Neural cell (in vitro differentiated cells): ENCODE measurements at regions not wholly inside any gene's neighbourhood (a gene's known extent, or its start where the extent isn't known, plus 50 kb on each side); places are given as distances from the start of the nearest gene placed in this dataset.
A peak's percentile ranks its signal among the peaks of the same experiment; 100 is the strongest.

Experiments
- H2AFZ ChIP-seq: fragments of 200-600, 300-800 bp; sonication (generic), shearing (Covaris generic); 2 replicates; pipeline ENCODE4 v1.6.0; 2014; ENCODE audit warnings: low read depth, mild to moderate bottlenecking, antibody characterized with exemption, low read length, moderate library complexity
- H3F3A ChIP-seq: fragments of 200-600 bp; shearing (Covaris generic); 2 replicates; pipeline ENCODE4 v1.6.1; 2016; ENCODE audit warnings: mild to moderate bottlenecking, moderate library complexity, mixed read lengths, antibody characterized with exemption, low read length; ENCODE audit not compliant: insufficient read depth, poor library complexity, severe bottlenecking
- H3K27ac ChIP-seq: fragments of 200-600, 300-800 bp; sonication (generic), shearing (Covaris generic); 2 replicates; pipeline ENCODE4 v1.5.1; 2014; ENCODE audit warnings: mild to moderate bottlenecking, low read length, moderate library complexity
- H3K27me3 ChIP-seq: fragments of 300-800, 200-600 bp; sonication (generic), shearing (Covaris generic); 2 replicates; pipeline ENCODE4 v1.6.0; 2014; ENCODE audit warnings: mild to moderate bottlenecking, low read depth, low read length, moderate library complexity; ENCODE audit not compliant: insufficient read depth
- H3K36me3 ChIP-seq: fragments of 300-800, 200-600 bp; sonication (generic), shearing (Covaris generic); 2 replicates; pipeline ENCODE4 v1.5.1; 2014; ENCODE audit warnings: mild to moderate bottlenecking, antibody characterized with exemption, low read length, moderate library complexity; ENCODE audit not compliant: insufficient read depth
- H3K4me2 ChIP-seq: fragments of 300-800, 200-600 bp; sonication (generic), shearing (Covaris generic); 2 replicates; pipeline ENCODE4 v1.6.0; 2014; ENCODE audit warnings: mild to moderate bottlenecking, low read length
- H3K4me3 ChIP-seq: fragments of 300-800, 200-600 bp; sonication (generic), shearing (Covaris generic); 2 replicates; pipeline ENCODE4 v1.5.1; 2014; ENCODE audit warnings: mild to moderate bottlenecking, low read length, moderate library complexity
- H3K79me2 ChIP-seq: fragments of 200-600 bp; shearing (Covaris generic); replicated peaks from 2 replicates; pipeline ENCODE4 v1.6.0; 2014; ENCODE audit warnings: mild to moderate bottlenecking, low read length, moderate library complexity; ENCODE audit not compliant: insufficient read depth
- H3K9ac ChIP-seq: fragments of 300-800, 200-600 bp; sonication (generic), shearing (Covaris generic); 2 replicates; pipeline ENCODE4 v1.6.1; 2016; ENCODE audit warnings: mild to moderate bottlenecking, low read length, mixed read lengths
- H3K9me2 ChIP-seq: fragments of 200-600 bp; shearing (Covaris generic); 2 replicates; pipeline ENCODE4 v1.6.1; 2016; ENCODE audit warnings: mild to moderate bottlenecking, low read length, mixed read lengths; ENCODE audit not compliant: insufficient read depth
- H3K9me3 ChIP-seq: fragments of 200-600, 300-800 bp; sonication (generic), shearing (Covaris generic); 2 replicates; pipeline ENCODE4 v1.6.1; 2016; ENCODE audit warnings: mild to moderate bottlenecking, mixed run types, low read length, moderate library complexity, mixed read lengths
- H4K20me1 ChIP-seq: fragments of 200-600 bp; shearing (Covaris generic); 2 replicates; pipeline ENCODE4 v1.6.1; 2016; ENCODE audit warnings: mild to moderate bottlenecking, mixed run types; ENCODE audit not compliant: insufficient read depth
- CTCF ChIP-seq: fragments of 450-650 bp; IDR thresholded peaks from 2 replicates; pipeline ENCODE4 v1.5.1; 2014; ENCODE audit warnings: antibody characterized with exemption, mild to moderate bottlenecking, moderate library complexity; ENCODE audit not compliant: poor library complexity, severe bottlenecking
- EP300 ChIP-seq: fragments of 450-650 bp; conservative IDR thresholded peaks from 2 replicates; pipeline ENCODE4 v1.6.1; 2014; ENCODE audit warnings: antibody characterized with exemption, mild to moderate bottlenecking, moderate library complexity; ENCODE audit not compliant: poor library complexity, severe bottlenecking
- EZH2 ChIP-seq: fragments of 200-600, 300-800 bp; shearing (Covaris generic), sonication (generic); IDR thresholded peaks from 2 replicates; pipeline ENCODE4 v1.6.1; 2014; ENCODE audit warnings: antibody characterized with exemption, low read length, borderline replicate concordance, mild to moderate bottlenecking; ENCODE audit not compliant: insufficient read depth, poor library complexity, severe bottlenecking
- MXI1 ChIP-seq: fragments of 450-650 bp; conservative IDR thresholded peaks from 2 replicates; pipeline ENCODE4 v1.6.1; 2014; ENCODE audit warnings: antibody characterized with exemption, mild to moderate bottlenecking; ENCODE audit not compliant: poor library complexity, severe bottlenecking
- POLR2AphosphoS5 ChIP-seq: IDR thresholded peaks from 2 replicates; pipeline ENCODE4 v1.6.1; 2012
- RAD21 ChIP-seq: fragments of 450-650 bp; conservative IDR thresholded peaks from 2 replicates; pipeline ENCODE4 v1.6.1; 2014; ENCODE audit warnings: antibody characterized with exemption, mild to moderate bottlenecking, moderate library complexity
- REST ChIP-seq: IDR thresholded peaks from 2 replicates; pipeline ENCODE4 v1.6.1; 2012; ENCODE audit warnings: borderline replicate concordance
- SMC3 ChIP-seq: fragments of 450-650 bp; conservative IDR thresholded peaks from 2 replicates; pipeline ENCODE4 v1.6.1; 2014; ENCODE audit warnings: antibody characterized with exemption, mild to moderate bottlenecking, moderate library complexity; ENCODE audit not compliant: poor library complexity
- TAF1 ChIP-seq: IDR thresholded peaks from 2 replicates; pipeline ENCODE4 v1.6.1; 2012; ENCODE audit warnings: low read depth

GRCh38 chr4:59307609-59308008, 1892.5 kb upstream of the ADGRL3 start:
- no peak overlapping the region for H2AFZ ChIP-seq
- no peaks in the 10 kb centered on the region for H3K9me2 ChIP-seq
- no peaks in the 10 kb centered on the region for H3F3A ChIP-seq
- H3K4me3 ChIP-seq: no peak overlapping the region
- TF ChIP-seq RAD21 (no peak), MXI1 (no peak), REST (no peak), EZH2 (no peak), EP300 (peak; percentile 66), POLR2AphosphoS5 (peak; percentile 61)
- no peaks in the 10 kb centered on the region for H3K27me3 ChIP-seq
- H3K79me2 ChIP-seq: no peaks in the 10 kb centered on the region
- no peak overlapping the region for H3K9ac ChIP-seq
- no peaks in the 10 kb centered on the region for H3K36me3 ChIP-seq
- H3K9me3 ChIP-seq: no peaks in the 10 kb centered on the region
- H3K27ac ChIP-seq: no peak overlapping the region
- H3K4me2 ChIP-seq: no peak overlapping the region
- H4K20me1 ChIP-seq: no peaks in the 10 kb centered on the region

- Histone ChIP-seq H3K9me3 (no peaks in the 10 kb centered on the region), H2AFZ (no peak overlapping the region), H3K27ac (no peak overlapping the region), H3K9ac (no peak overlapping the region), H3K4me3 (no peak overlapping the region), H3K36me3 (no peaks in the 10 kb centered on the region), H3K27me3 (no peaks in the 10 kb centered on the region), H3K4me2 (no peak overlapping the region), H3K9me2 (no peaks in the 10 kb centered on the region), H3K79me2 (no peaks in the 10 kb centered on the region), H3F3A (no peaks in the 10 kb centered on the region), H4K20me1 (no peaks in the 10 kb centered on the region)
- TF ChIP-seq SMC3: no peak
- no peak for TF ChIP-seq EZH2
- TF ChIP-seq REST: no peak
- TF ChIP-seq RAD21: no peak
- TF ChIP-seq EP300: no peak
- no peak for TF ChIP-seq TAF1
- TF ChIP-seq POLR2AphosphoS5: no peak
- TF ChIP-seq MXI1: no peak
- TF ChIP-seq CTCF: no peak
These were observed 1885.5 kb upstream of the ADGRL3 start for GRCh38 chr4:59314637-59315036.
